Hepatic stellate cell (primary cell): ENCODE measurements at regions not wholly inside any gene's neighbourhood (a gene's known extent, or its start where the extent isn't known, plus 50 kb on each side); places are given as distances from the start of the nearest gene placed in this dataset.
A peak's percentile ranks its signal among the peaks of the same experiment; 100 is the strongest.
"Not testable (repeated sequence)": the region's sequence is repeated elsewhere in the genome, so short reads cannot be mapped to it uniquely, and the experiment has no call there.

Source experiments
- DNase-seq: peaks from one replicate; pipeline ENCODE4 v3.0.0; 2011; ENCODE audit warnings: low spot score

DNA sequence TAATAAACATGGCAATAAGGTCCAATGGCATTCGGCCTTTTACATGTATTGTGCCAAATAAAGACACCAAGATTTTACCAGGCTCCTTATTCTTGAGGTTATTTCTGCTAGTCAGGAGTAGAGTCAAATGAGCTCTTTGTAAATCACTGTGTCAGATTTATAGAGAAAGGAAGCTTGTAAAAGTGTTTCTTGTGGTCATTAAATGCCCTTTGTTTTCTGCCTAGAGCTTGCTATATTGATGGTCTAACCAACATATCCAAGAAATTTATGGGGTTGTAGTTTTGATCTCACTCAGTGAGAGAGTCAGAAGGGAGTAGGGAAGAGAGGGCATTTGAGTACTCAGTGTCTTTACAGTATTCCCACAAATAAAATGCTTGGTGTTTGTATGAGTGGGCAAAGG is 86.2 kb upstream of the FRMPD4 start:
- DNase-seq = no peak

DNA sequence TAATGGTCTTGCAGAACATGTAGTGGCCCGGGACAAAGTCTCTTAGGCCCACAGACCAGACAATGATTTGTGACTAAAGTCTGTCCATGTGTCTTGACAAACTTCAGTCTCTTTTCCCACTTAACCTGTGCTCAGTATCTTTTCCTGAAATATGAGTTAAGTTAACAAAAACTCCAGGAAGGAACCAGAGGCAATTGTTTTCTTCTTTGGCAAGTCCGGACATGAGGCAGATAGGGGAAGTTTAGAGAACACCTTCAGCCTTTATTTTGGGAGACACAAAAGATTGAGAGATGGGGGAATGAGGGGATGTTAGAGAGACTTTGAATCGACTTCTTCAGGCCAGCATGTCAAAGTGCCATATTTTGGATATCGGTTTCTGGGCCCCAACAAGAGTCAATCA is 80.2 kb upstream of the FRMPD4 start:
- DNase-seq = no peak

DNA sequence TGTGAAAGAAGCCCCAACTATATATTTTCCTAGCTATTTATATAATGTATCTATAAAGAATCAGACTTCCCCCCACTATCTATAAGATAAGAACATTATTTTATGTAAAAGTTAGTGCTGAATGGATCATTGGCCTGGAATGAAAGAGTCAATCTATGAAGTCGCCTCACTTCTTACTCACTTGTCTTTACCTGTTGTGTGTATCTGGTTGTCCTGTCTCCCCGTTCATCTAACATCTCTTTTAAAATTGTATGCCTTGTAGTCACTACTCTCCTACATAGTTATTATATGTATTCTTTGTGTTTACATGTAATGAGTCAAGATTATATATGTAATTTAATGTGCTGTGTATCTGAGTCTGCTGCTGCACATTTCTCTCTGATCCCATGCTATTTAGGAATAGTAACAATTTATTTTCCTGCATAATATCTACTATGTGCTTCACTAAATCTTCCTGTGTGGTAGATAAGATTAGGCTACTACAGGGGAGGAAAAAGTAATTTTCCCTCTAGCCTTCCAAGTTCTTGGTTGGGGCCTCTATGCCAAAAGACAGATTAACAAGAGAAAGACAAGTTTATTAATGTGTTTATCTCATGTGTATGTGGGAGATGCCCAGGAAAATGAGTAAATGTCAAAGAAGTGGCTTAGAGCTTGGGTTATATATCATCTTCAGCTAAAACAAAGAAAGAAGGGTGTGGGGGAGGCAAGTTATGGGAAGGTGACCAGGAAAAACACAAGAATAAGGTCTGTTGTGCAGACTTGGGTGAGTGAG is 77.6 kb upstream of the FRMPD4 start:
- DNase-seq = no peak

DNA sequence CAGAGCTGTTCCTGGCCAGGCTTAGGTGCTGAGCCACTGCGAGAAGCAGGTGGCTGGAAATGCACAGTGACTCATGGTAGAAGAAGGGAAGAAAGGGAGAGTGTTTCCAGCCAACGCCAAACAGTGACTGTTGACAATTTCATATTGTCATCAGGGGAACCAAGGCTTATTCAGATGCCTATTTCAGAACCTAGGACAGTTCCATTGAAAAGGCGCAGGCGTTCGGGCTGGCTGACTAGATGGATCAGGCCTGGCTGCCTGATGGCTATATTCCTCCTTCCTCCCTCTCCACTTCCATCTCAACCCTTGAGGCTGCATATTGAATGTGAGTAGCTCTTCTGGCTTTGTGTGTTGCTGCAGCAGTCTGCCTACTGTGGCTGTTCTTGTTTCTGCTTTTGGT is 73.0 kb upstream of the FRMPD4 start:
- peak; percentile 6 for DNase-seq

DNA sequence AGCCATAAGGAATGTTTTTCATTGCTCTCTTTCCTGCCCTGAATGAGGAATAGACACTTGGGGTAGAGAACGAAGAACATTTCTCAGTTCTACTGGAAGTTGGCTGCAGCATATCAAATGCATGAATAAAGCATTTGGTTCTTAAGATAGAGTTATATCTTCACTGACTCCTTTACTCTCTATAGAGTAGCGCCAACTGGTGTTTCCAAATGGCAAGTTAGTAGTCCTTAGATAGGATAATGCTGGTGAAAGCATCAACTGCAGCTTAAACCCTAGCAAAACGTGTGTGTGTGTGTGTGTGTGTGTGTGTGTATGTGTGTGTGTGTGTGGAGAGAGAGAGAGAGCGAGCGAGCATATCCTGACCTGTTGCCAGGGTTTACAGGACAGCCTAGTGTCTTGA is 62.2 kb upstream of the FRMPD4 start:
- DNase-seq = no peak

DNA sequence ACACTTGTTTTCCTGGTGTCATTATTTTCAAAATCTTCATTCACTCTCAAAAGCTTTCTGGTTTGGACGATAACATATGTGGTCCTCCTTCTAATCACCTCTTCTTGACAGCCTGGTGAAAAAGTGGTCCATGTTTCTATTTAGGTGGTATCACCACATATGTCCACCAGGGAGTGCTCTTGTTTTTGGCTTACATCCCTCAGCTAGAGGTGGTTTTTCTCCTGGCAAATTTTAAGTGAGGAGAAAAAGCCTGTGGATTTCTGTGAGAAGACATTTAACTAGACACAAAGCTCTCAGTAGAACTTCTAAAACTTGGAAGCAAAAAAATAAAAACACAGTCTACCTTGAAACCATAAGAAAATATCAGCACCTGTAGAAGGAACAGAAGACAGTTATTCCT is 58.0 kb upstream of the FRMPD4 start:
- peak; percentile 7 for DNase-seq

DNA sequence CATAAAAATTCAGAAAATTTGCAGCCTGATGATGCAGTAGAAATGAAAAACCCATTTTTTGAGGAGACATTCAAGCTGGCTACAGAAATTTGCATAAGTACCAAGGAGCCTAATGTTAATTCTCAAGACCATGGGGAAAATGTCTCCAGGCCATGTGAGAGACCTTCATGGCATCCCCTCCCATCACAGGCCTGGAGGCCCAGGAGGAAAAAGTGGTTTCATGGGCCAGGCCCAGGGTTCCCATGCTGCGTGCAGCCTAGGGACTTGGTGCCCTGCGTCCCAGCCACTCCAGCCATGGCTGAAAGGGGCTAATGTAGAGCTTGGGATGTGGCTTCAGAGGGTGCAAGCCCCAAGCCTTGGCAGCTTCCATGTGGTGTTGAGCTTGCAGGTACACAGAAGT is 55.3 kb upstream of the FRMPD4 start:
- DNase-seq = not testable (repeated sequence)
